HG03280 (cell line): ENCODE measurements at regions not wholly inside any gene's neighbourhood (a gene's known extent, or its start where the extent isn't known, plus 50 kb on each side); places are given as distances from the start of the nearest gene placed in this dataset.

Experiments
- ATAC-seq: cut with Tn5 transposase; IDR thresholded peaks from one replicate; pipeline ENCODE4 v1.9.1; 2021; ENCODE audit warnings: mild to moderate bottlenecking, moderate library complexity; ENCODE audit not compliant: unreplicated experiment

DNA sequence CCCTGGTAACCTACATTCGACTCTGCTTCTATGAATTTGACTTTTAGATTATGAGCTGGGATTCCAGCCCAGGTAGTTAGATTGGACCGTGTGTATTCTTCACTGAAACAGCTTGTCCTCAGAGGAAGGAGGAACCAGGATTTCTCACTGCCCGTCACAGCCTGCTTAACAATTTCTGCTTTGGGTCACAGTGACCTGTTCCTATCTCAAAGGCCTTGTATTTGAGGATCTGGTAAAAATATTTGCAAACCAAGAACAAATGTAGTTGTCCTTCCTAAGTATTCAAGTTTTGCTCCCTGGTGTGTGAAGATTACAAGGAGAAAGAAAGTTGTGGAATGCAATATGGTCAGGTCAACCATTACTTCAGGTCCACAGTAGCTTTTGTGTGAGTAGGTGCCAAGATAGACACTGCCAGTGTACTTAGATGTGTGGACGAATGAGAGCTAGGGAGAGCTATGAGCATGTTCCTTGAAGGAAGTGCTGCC is 55.1 kb downstream of the KIF4B start:
- ATAC-seq, result no peak

DNA sequence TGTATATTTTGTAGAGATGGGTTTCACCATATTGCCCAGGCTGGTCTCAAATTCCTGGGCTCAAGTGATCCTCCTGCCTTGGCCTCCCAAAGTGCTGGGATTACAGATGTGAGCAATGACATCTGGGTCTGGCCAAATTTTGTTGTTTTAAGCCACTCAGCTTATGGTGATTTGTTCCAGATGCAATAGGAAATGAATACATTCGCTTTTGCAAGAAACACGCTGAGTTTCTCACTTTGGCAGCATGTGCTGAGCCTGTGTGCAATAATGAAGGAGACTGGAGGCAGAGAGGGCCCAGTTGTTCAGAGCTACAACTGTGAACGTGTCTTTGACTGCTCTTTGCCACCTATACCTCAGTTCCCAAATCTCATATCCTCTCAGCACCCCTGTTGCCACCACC is 56.4 kb downstream of the KIF4B start:
- ATAC-seq, result no peak

DNA sequence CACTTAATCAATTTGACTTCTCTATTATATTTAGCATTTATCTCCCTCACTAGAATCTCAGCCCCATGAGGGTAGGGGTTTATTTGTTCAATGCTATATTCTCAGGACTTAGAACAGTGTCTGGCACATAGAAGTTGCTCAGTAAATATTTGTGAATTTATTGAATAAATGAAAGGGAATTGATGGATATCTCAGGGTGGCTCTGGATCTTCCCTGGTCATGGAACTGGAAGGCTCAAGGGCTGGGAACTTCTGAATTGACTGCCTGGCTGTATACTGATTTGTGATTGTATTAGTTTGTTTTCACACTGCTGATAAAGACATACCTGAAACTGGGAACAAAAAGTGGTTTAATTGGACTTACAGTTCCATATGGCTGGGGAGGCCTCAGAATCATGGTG is 57.2 kb downstream of the KIF4B start:
- ATAC-seq, result no peak

DNA sequence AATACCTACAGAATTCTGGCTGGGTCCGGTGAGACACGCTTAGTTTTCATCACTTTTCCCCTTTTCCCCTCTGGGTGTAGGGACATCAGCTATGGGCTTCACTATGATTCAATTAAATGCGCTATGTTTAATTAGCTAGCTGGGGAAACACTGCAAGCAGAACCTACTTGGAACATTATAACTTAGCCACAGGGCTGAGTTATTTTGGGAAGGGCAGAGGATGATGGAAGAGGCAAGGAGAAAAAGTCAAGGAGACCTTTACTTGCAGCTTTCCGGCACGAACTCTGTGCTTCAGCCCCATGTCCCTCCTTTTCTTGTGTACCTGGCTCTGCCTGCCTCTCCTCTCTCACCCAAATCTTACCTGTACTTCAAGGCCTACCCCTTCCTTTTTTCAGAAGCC is 62.8 kb downstream of the KIF4B start:
- no peak for ATAC-seq

DNA sequence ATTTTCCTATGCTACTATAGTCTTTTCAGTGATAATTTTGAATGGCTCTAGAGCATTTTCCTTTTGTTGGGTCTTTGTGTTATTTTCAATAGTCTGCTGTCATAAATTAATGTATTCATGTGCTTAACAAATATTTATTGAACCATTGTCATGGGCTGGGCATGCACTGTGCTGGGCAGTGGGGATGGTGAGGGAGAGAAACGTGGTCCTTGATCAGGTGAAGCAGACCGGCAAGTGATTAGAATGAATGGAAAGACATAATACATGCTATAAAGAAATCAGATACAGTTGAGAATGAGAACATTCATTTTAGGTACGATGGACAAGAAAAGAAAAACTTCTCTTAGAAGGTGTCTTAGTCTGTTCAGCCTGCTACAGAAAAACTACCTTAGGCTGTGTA is 66.1 kb downstream of the KIF4B start:
- no peak for ATAC-seq

DNA sequence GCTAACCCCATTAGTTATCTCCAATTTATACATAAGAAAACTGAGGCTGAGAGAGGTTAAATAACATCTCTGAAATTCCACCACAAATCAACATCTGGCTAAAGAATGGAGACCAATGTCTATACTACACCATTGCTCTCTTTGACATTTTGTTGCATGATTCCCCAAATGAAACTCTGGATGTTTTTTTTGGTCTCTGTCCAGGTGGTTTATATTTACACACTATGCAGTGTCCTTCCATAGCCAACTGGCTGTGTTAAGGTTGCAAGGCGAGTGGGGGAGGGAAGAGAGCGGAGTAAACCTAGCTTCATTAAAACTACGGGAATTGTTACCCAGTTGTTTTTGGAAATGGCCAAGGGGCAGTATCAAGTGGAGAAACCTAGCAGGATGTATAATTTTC is 67.2 kb downstream of the KIF4B start:
- ATAC-seq, result no peak

DNA sequence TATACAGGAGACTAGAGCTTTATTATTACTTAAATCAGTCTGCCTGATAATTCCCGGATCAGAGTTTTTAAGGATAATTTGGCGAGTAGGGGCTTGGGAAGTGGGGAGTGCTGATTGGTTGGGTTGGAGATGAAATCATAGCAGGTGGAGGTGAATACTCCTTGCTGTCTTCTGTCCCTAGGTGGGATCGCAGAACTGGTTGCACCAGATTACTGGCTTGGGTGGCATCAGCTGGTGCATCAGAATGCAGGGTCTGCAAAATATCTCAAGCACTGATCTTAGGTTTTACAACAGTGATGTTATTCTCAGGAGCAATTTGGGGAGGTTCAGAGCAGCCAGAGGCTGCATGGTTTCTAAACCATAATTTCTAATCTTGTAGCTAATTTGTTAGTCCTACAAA is 68.1 kb downstream of the KIF4B start:
- no peak for ATAC-seq

DNA sequence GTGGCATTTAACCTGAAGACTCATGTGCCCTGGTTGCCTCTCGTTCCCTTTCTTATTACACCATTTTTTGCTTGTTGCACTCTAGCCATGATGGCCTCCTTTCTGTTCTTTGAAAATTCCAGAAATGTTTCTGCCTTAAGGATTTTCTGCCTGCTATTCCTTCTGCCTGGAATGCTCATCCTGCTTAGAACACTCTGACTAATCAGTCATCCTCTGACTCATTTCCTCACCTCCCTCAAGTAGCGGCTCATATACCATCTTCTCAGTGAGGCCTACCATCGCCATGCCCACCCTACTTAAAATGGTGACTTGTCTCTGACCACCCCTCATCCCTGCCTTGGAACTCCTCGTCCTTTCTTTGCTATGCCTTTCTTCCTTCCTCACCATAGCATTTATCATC is 68.8 kb downstream of the KIF4B start:
- no peak for ATAC-seq

DNA sequence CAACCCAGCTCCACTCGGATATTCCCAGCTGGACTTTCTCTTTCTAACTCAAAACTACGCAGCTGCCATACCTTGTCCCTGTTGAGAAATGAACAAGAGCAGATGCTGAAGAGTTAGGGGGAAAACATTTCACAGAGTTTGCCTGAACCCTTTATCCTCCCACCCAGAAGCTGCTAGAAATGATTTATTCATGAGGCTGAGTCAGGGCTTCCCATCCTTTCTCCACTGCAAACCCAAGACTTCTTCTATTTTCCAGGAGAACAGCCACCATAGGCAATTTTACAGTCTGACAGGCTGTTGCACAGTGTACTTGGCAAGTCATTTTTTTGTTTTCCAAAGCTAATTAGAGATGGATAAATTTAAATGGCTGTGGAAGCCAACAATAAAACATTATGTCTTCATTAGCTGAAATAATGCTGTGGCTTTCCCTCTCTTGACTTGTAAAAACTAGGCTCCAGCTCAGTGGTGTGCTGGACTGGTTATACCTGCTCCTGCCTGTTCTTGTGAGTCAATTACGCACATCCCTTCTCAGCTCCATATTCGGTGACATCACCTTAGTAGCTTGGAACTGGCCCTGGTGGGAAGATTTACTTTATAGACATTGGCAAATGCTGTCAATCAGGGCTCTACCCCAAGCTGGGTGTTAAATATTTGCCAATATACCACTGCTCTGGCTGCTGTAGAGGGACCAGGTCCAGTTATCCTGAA is 71.9 kb downstream of the KIF4B start:
- ATAC-seq, result no peak

DNA sequence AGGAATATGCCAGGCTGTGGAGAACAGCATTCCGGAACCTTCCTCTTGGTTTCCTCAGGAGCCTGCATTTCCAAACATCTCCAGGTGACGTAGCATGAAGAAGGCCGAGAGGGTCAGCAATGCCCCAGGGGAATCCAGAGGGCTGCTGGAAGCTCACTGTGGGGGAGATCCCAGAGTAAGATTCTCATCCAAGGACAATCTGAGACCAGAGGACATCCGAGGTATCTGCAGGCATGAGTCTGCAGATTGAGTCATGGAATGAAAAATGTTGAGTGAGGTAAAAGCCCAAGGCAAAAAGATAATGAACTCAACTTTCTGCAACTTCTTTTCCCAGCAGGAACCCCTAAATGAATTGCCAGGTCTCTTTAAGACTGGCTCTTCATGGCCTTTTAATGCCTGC is 73.5 kb downstream of the KIF4B start:
- no peak for ATAC-seq

DNA sequence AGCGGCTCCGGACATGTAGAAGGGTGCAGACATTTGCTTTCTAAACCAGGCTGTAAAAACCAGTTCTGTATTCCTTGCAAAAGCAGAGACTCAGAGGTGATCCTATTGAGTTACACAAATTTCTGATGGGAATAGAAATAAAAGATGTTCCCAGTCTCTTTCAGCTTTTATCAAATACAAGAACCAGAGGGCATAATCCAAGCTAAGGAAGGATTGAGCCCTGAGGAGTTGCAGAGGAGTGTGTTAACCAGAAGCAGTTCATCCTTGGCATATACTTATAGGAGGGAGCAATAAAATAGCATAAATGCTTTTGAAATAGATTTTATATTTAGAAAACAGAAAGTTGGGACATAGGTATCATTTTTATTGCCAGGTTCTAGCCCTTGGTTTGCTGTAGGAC is 75.3 kb downstream of the KIF4B start:
- ATAC-seq, result no peak

DNA sequence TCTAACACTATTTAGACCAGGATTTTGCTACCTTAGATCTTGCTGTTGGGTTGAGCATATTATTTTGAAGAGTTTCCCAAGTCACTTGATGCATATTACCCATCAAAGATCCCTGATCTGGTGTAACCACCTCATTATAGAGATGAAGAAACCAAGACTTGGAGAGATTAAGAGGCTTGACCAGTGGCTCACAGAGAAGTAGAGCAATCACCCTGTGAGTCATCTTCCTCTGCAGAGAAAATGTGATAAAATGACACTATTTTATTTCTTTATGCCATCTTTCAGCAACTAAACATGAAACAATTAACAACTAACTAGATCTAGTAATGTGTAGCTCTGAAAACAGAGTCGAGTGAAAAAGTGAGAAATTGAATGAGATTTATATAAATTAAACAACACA is 76.1 kb downstream of the KIF4B start:
- no peak for ATAC-seq

DNA sequence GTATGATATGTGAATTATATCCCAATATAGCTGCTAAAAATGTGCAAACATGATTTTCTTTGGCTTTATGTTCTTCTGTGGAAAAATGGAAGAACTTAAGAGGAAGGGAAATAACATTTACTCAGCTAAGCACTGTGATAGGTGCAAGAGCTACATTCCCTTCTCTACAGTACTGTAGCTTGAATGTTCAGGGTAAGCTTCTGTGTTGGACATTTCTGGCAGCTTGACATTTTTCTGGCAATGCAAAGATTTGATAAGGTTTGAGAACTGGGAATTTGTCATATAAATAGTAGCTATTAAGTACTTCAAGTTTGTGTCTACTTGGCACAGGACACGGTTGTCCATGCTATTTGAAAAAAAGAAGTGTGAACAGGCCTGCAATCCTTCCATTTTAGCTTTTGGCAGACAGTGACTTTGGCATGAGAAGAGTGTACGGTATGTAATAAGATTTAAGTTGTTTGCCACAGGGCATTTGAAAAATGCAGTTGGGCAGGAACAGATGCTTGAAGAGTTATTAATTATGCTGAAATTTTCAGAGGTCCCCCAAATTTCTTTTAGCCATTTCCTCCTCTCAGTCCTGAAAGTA is 77.6 kb downstream of the KIF4B start:
- no peak for ATAC-seq

DNA sequence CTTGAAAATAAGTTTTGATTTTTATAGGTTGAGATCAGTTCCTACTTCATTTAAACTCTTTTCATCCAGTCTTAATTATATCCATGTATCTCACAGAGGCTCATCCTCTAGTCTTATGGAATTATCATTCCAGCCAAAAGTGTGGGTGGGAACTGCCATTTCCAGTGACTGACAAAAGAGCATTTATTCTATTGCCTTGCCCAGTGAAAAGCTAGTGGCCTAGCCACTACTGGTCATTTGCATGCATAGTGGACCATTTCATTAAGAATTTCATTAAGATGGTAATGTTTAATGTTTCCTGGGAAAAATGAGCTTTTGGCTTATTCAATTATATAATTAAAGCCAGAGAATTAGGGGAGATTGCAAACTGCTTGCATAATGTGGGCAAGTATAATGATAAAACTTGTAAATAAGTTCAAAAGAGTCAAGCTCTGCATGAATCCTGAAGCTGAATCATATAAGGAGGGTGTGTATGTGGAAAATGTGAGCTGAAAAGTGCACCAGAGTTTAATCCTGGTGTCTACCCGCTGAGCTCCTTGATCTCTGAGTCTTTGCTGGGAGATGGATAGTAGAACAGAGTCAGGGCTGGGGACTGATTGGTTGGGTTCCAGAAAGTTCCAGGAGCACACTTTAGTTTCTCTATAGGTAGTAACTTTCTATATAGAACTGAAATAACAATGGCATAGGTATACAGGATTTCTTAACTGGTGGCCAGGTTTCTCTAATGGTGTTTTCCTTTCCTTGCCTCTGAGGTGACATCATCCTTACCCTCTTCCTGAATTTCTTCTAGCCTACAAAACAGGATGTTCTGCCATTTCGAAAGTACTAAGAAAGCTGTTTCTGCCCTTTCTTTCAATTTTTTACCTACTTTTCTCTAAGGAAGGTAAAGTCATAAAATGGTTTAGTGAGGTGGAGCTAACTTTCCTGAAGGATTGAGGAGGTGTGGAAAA is 78.5 kb downstream of the KIF4B start:
- no peak for ATAC-seq

DNA sequence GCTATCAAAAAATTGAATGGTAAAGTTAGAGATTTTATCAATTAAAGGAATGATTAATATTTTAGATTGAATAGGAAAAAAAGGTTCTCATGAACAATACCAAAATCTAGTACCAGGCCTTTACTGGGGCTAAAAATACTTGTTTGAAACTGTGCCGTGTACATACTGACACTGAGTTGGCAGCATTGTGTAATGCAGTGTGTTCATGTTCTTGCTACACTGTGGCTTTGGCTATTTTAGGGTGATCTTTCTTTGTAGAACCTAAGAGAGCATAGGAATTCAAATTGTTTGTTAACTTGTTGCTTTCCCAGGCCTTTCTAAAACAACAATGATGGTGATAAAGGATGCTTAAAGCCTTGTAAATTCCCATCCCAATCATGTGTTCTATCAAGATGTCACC is 80.9 kb downstream of the KIF4B start:
- no peak for ATAC-seq

DNA sequence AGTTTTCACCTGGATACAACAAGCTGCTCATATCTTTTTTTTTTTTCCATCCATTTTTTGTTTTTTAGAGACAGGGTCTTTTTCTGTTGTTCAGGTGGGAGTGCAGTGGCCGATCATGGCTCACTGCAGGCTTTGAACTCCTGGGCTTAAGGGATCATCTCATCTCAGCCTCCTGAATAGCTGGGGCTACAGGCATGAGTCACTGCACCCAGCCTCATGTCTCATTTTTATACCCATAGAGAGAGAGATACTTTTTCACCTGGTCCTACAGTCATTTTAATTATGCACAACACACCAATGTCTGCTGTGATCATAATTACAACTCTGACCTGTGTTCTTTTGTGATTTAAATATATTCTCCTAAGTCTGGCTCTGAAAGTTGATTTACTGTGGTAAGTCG is 84.4 kb downstream of the KIF4B start:
- ATAC-seq, result no peak

DNA sequence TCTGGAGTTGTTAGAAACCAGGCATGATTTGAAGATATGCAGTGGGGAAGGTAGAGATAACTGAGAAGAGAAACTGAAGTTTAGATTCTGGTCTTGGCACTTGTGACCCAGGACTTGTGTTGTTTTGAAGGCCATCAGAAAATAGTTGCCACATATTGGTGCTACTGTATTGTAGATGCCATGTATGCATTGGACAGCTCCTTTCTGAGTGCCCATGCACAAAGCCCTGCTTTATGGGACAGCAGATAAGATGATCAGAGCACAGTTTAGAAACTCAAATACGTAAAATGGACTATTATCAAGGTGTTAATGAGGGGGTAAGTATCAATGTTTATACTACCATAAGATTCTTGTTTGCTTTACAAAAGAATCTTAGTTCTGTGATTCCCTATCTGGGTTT is 84.9 kb downstream of the KIF4B start:
- ATAC-seq, result no peak

DNA sequence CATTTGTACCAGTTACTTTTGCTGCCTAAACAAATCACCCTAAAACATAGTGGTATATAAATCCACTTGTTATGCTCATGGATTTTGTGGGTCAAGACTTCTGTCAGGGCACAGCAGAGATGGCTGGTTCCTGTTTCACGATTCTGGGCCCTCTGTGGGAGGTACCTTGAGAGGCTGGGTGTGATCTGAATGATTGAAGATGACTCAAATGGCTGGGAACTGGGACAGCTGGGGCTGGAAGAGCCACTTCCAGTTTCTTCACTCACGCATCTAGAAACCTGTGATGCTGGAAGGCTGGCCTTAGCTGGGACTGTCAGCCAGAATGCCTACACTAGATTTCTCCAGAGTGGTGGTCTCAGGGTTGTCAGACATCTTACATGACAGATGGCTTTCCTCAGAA is 88.1 kb downstream of the KIF4B start:
- ATAC-seq, result no peak

DNA sequence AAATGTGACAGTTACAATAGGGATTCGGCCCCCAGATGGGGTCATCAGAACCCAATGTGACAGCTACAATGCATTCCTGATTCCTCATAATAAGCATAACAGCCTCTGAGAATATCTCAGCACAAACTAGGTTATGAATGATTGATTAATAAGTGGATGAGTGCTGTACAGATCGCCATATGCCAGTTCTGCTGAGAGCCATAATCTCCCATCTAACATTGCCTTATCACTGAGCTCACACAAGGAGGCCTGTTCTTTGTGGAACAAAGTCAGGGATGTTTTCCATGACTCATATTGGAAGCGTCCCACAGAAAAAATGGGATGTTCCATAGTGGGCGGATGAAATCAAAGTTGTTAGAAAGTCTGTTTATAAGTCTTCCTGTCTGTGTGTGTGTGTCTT is 89.6 kb downstream of the KIF4B start:
- no peak for ATAC-seq

DNA sequence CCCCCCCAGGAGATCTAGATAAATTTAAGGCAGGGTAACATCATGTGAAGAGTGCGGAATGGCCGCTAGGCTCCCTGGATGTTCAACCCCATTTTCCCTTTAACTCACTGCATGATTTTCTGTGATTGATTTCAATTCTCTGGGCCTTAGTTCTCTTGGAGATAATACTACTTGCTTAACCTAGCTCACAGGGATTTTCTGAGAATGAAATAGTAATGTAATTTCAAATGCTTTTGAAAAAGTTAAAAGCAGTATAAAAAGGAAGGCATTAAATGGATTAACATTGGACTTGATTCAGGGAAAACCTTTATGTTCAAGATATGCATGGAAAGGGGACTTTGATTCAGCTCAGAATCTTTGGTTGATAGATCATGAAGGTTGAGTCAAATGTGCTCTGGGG is 90.9 kb downstream of the KIF4B start:
- no peak for ATAC-seq

DNA sequence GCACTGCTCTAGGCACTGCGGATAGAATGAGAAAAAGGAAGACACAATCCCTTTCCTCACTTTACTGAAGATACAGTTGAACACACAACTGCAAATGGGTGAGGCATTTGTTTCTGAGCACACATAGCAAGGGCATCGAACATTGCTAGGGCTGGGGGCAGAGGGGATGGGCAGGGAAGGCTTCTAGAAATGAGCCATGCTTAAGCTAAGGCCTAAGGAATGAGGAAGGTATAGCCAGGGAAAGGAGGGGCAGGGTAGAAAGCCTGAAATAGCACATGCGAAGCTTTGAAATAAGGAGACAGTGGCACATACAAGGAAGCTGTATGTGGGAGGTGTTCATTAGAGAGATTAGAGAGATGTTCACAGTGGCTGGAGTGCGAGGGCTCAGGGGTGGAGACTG is 92.7 kb downstream of the KIF4B start:
- ATAC-seq, result no peak

DNA sequence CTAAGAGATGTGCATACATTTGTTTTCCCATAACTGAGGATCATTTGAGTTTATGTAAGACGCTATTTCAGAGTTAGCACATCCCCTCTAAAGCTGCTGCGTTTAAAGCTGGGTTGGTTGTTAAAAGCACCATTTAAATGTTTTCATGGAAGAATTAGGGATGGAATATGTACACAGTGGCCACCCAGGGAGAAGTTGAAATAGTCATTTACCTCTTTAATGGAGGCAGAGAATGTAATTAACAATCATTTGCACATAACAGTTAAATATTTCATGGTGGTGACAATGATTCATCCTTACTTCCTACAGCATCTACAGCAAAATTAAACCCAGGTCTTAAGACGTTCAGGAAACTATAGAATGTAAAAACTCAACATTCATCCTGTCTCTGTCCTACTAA is 100.3 kb downstream of the KIF4B start:
- ATAC-seq, result no peak
